ENCODE measurements at regions not wholly inside any gene's neighbourhood (a gene's known extent, or its start where the extent isn't known, plus 50 kb on each side); places are given as distances from the start of the nearest gene placed in this dataset.

- TF ChIP-seq POLR2A (IDR thresholded peaks at IDR 0.05), result no peak
- TF ChIP-seq, protein P1, sequence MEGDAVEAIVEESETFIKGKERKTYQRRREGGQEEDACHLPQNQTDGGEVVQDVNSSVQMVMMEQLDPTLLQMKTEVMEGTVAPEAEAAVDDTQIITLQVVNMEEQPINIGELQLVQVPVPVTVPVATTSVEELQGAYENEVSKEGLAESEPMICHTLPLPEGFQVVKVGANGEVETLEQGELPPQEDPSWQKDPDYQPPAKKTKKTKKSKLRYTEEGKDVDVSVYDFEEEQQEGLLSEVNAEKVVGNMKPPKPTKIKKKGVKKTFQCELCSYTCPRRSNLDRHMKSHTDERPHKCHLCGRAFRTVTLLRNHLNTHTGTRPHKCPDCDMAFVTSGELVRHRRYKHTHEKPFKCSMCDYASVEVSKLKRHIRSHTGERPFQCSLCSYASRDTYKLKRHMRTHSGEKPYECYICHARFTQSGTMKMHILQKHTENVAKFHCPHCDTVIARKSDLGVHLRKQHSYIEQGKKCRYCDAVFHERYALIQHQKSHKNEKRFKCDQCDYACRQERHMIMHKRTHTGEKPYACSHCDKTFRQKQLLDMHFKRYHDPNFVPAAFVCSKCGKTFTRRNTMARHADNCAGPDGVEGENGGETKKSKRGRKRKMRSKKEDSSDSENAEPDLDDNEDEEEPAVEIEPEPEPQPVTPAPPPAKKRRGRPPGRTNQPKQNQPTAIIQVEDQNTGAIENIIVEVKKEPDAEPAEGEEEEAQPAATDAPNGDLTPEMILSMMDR (IDR thresholded peaks at IDR 0.05), result no peak
Measured at GRCh38 chr3:64400706-64401105, 175.4 kb upstream of the PRICKLE2 start.
